GM18505 (cell line): ENCODE measurements at regions not wholly inside any gene's neighbourhood (a gene's known extent, or its start where the extent isn't known, plus 50 kb on each side); places are given as distances from the start of the nearest gene placed in this dataset.
"Not testable (repeated sequence)": the region's sequence is repeated elsewhere in the genome, so short reads cannot be mapped to it uniquely, and the experiment has no call there.

ENCODE experiments used
- ATAC-seq: cut with Tn5 transposase; IDR thresholded peaks from one replicate; pipeline ENCODE4 v1.9.1; 2021; ENCODE audit not compliant: unreplicated experiment
- POLR2A ChIP-seq: IDR thresholded peaks from 4 replicates; pipeline ENCODE4 v1.6.1; 2011; ENCODE audit warnings: borderline replicate concordance; ENCODE audit not compliant: insufficient read depth, insufficient read length; ENCODE audit errors: extremely low read depth

- no peak for ATAC-seq
- no peak for TF ChIP-seq POLR2A
Measured at GRCh38 chr9:87375397-87376073, 122.1 kb upstream of the DAPK1 start.

GRCh38 chr9:87378676-87379075 lies 119.0 kb upstream of the DAPK1 start:
- ATAC-seq = no peak
- no peak for TF ChIP-seq POLR2A

- ATAC-seq = no peak
- no peak for TF ChIP-seq POLR2A
Measured at GRCh38 chr9:87379300-87379699, 118.4 kb upstream of the DAPK1 start.

- no peak for TF ChIP-seq POLR2A
- ATAC-seq = no peak
Measured at GRCh38 chr9:87381050-87381711, 116.5 kb upstream of the DAPK1 start.

- no peak for ATAC-seq
- TF ChIP-seq POLR2A = no peak
Measured at GRCh38 chr9:87381746-87382145, 115.9 kb upstream of the DAPK1 start.

GRCh38 chr9:87382900-87383299 lies 114.8 kb upstream of the DAPK1 start:
- no peak for ATAC-seq
- no peak for TF ChIP-seq POLR2A

- TF ChIP-seq POLR2A = no peak
- ATAC-seq = no peak
Measured at GRCh38 chr9:87383344-87384150, 114.1 kb upstream of the DAPK1 start.

GRCh38 chr9:87386490-87387025 lies 111.1 kb upstream of the DAPK1 start:
- ATAC-seq = no peak
- no peak for TF ChIP-seq POLR2A

- no peak for ATAC-seq
Measured at GRCh38 chr9:87387351-87388011, 110.2 kb upstream of the DAPK1 start.

GRCh38 chr9:87388708-87389107 lies 109.0 kb upstream of the DAPK1 start:
- not testable (repeated sequence) for ATAC-seq

More at GRCh38 chr9:87387351-87388011, 110.2 kb upstream of the DAPK1 start:
- no peak for TF ChIP-seq POLR2A

- no peak for TF ChIP-seq POLR2A
- ATAC-seq = no peak
Measured at GRCh38 chr9:87389936-87390335, 107.7 kb upstream of the DAPK1 start.

- no peak for TF ChIP-seq POLR2A
- ATAC-seq = no peak
Measured at GRCh38 chr9:87390361-87390760, 107.3 kb upstream of the DAPK1 start.

GRCh38 chr9:87392086-87392485 lies 105.6 kb upstream of the DAPK1 start:
- no peak for ATAC-seq
- no peak for TF ChIP-seq POLR2A

- no peak for ATAC-seq
Measured at GRCh38 chr9:87393706-87394230, 103.9 kb upstream of the DAPK1 start.

More at GRCh38 chr9:87393706-87394230, 103.9 kb upstream of the DAPK1 start:
- no peak for TF ChIP-seq POLR2A
